ENCODE measurements at regions not wholly inside any gene's neighbourhood (a gene's known extent, or its start where the extent isn't known, plus 50 kb on each side); places are given as distances from the start of the nearest gene placed in this dataset.

DNA sequence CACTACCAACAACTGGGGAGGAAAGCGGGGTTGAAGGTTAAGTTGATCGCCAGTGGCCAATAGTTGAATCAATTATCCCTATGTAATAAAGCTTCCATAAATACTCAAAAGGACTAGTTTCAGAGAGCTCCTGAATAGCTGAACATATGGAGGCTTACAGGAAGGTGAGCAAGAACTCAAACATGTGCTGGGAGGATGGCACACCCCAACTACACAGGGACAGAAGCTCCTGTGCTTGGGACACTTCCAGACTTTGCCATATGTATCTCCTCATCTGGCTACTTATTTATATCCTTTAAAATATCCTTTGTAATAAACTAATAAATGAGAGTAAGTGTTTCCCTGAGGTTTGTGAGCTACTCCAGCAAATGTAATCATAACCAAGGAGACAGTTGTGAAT lies 115.7 kb downstream of the HNMT start:
- TF ChIP-seq, protein P1, sequence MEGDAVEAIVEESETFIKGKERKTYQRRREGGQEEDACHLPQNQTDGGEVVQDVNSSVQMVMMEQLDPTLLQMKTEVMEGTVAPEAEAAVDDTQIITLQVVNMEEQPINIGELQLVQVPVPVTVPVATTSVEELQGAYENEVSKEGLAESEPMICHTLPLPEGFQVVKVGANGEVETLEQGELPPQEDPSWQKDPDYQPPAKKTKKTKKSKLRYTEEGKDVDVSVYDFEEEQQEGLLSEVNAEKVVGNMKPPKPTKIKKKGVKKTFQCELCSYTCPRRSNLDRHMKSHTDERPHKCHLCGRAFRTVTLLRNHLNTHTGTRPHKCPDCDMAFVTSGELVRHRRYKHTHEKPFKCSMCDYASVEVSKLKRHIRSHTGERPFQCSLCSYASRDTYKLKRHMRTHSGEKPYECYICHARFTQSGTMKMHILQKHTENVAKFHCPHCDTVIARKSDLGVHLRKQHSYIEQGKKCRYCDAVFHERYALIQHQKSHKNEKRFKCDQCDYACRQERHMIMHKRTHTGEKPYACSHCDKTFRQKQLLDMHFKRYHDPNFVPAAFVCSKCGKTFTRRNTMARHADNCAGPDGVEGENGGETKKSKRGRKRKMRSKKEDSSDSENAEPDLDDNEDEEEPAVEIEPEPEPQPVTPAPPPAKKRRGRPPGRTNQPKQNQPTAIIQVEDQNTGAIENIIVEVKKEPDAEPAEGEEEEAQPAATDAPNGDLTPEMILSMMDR (IDR thresholded peaks at IDR 0.05): no peak
- TF ChIP-seq POLR2A (IDR thresholded peaks at IDR 0.05): no peak

All from Peyer's patch (tissue), 4 donors.